SK-MEL-5 (cell line): ENCODE measurements at regions not wholly inside any gene's neighbourhood (a gene's known extent, or its start where the extent isn't known, plus 50 kb on each side); places are given as distances from the start of the nearest gene placed in this dataset.
"Not testable (repeated sequence)": the region's sequence is repeated elsewhere in the genome, so short reads cannot be mapped to it uniquely, and the experiment has no call there.

ENCODE experiments used
- DNase-seq: peaks from one replicate; pipeline ENCODE4 v3.0.0-alpha.2; 2016; ENCODE audit warnings: low read depth, low spot score
- in situ Hi-C: cut with HindIII; loops from 2 replicates; pipeline ENCODE4 v1.10.0; 2016; ENCODE audit warnings: low sequenced_read_pairs, high pct_unique_total_duplicates, low pct_unique_long_range_greater_than_20kb

DNA sequence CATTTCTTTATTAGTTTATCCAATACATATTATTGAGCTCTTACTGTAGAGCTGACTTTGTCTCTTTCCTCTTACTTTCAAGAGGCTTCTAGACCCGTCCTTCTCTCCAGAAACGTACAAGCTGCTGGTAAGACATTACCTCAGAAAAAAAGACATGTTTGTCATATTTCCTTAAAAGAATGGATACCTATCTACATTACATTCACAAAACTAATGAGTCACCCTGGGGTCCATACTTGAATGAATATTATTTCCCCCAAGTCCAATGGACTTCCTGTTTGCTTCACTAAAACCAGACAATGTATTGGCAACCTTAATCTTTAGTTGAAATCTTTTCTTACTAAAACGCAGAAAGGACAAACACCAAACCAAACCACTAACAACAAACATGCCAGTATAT lies 176.5 kb upstream of the CLNK start:
- in situ Hi-C loops = no loop called here
- no peak for DNase-seq

GRCh38 chr4:10856271-10856782 lies 171.8 kb upstream of the CLNK start:
- DNase-seq = no peak
- in situ Hi-C loops = no loop called here

GRCh38 chr4:10853196-10853595 lies 168.6 kb upstream of the CLNK start:
- in situ Hi-C loops = no loop called here
- DNase-seq = no peak

DNA sequence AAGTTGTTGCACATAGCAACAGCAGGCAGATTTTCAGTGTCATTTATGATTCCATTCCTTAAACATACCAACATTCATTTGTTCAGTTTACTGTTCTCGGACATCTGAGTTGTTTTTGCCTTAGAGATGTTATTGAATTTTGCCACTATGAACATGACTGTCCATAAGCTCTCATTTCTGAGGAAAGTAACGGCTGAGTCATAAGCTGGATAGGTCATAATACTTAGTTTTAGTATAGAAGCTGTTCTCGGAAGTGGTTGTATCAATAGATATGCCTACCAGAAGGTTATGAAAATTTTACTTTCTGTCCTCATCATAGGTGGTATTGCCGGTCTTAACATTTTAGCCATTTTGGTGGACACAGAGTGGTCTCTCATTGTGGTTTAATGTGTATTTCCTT lies 157.1 kb upstream of the CLNK start:
- no peak for DNase-seq
- in situ Hi-C loops = no loop called here

DNA sequence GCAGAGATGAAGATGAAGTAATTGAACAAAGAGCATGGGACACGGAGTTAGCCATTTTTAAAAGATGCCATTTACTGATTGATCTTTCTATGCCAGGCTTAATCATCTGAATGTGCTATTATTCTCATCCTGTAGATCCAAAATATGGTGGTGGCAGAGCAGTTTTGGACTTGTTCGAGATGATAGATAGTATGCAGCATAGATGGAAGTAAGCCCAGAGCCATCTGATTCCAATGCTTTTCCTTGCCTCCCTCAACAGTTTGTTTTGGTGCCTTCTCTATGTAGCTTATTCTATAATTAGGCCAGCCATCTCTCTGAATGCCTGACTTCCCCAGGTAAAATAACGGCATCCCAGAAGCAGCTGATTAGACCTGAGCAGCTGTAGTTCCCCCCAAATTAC lies 152.6 kb upstream of the CLNK start:
- in situ Hi-C loops = no loop called here
- no peak for DNase-seq

- no peak for DNase-seq
These were observed 148.4 kb upstream of the CLNK start for GRCh38 chr4:10832806-10833628.

DNA sequence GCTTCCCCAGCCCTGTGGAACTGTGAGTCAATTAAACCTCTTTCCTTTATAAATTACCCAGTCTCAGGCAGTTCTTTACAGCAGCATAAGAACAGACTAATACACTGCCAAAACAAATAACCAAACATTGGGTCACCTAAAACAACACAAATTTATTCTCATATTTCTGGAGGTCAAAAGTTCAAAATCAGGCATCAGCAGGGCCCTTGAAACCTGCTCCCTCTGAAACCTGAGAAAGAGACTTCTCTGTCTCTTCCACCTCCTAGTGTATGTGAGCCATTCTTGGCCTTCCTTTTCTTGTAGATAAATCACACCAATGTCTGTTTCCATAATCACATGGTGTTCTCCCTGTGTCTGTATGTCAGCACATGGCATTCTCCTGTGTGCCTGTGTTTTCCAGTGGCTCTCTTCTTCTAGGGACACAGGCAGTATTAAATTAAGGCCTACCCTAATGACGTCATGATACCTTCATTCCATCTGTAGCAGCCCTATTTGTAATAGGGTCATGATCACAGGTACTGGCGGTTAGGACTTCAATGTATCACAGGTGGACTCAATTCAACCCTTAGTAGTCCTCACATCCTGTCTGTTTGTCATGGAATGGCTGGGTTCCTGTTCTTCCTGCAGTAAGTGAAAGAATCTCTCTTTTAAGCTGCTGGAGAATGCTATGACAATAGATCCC lies 147.3 kb upstream of the CLNK start:
- no peak for DNase-seq
- in situ Hi-C loops = no loop called here

More at GRCh38 chr4:10832806-10833628, 148.4 kb upstream of the CLNK start:
- in situ Hi-C loops = no loop called here

- DNase-seq, in situ Hi-C loops: not testable (repeated sequence)
These were observed 144.5 kb upstream of the CLNK start for GRCh38 chr4:10828918-10829538.

- in situ Hi-C loops = no loop called here
These were observed 137.3 kb upstream of the CLNK start for GRCh38 chr4:10821826-10822225.

DNA sequence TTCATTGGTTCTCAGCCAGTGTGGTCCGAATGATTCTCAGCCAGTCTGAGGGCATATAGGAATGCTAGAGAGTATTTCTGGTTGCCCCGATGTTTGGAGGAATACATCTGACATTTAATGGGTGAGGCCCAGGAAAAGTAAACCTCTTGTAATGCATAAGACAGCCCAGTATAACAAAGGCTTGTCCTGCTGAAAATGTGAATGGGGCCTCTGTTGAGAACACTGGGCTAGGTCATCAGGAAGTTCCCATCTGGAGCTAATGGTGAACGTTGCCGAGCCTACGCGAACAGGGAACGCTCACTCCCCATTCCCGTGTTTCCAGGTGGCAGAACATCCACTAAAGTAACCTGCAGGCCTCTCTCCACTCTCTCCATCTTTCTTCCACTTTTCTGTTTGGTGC lies 132.0 kb upstream of the CLNK start:
- DNase-seq = peak; percentile 70
- in situ Hi-C loops = no loop called here

More at GRCh38 chr4:10821826-10822225, 137.3 kb upstream of the CLNK start:
- DNase-seq = no peak

DNA sequence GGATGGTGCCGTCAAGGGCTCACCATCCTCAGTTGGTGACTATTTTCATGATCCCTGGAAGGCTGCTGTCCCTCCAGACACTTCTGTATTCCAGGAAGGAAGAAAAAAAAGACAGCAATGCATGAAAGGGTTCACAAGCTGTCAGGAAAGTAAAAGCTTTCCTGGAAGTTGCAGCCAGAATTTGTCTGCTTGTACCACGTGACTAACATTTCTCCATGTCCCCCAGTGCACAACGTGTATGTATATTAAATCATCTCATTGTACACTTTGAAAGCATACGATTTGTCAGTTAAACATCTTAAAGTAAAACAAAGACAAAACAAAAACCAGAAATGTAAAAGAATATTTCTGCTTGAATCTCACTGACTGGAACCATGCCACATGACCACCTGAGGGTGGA lies 127.4 kb upstream of the CLNK start:
- no peak for DNase-seq
- in situ Hi-C loops = no loop called here

- no peak for DNase-seq
- in situ Hi-C loops = no loop called here
These were observed 125.8 kb upstream of the CLNK start for GRCh38 chr4:10810411-10810810.

DNA sequence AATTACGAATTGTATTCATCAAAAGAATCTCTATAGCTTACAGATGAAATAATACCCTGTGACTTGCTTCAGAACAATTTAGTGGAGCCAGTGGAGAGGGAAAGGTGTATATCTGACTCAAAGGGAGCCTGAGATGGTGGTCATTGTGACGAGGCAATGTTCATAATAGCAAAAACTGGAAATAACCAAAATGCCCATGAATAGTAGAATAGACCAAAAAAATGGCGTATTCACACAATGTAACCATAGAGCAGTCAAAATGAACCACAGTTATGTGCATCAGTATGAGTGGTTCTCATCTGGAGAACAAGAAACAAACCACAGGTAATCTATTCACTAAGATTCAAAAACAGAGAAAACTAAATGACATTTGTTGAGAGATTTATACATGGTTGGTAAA lies 125.3 kb upstream of the CLNK start:
- DNase-seq = no peak
- in situ Hi-C loops = no loop called here

DNA sequence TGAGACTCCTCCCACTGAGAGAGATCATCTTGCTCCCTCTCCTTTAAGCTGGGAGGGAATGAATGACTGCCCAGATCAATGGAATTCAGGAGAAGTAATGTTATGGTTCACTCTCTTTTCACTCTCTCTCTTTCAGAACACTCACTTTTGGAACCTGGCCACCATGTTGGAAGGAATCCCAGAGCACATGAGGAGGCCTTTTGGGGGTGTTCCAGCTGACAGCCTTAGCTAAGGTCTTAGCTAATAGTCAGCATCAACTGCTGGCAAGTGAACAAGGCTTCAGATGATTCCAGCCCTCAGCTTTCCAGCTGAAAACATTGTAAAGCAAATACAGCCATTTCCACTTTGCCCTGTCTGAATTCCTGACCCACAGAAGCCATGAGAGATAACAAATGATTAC lies 124.0 kb upstream of the CLNK start:
- in situ Hi-C loops = no loop called here
- no peak for DNase-seq

GRCh38 chr4:10806953-10807645 lies 122.5 kb upstream of the CLNK start:
- DNase-seq = no peak
- in situ Hi-C loops = no loop called here

DNA sequence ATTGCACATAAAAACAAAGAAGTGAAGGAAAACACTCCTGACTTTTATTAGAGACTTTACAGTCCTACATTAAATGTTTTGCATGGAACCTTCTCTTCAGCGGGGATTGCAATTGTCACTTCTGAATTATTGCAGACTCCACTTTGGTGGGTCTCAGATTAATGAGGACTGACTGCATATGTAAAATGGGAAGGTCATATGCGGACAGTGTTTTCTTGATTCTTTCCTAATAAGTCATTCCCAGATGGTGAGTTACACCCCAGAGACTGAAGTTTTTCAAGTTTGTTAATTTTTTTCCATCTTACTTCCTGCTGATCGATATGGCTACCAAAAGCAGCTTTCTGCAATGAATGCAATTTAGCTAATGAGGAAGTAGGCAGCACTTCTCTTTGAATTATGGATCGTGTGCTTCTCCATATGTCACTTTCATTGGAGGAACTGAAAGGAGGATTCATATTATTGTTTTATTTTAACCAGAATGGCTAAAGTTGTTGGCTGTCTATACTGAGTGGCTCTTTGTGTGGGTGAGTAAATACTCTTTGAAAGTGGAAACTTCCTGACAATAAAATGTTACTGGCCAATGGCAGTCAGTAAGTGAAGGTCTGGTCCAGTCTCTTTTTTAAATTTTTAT lies 119.3 kb upstream of the CLNK start:
- in situ Hi-C loops = no loop called here
- no peak for DNase-seq

- in situ Hi-C loops = no loop called here
- DNase-seq = no peak
These were observed 102.8 kb upstream of the CLNK start for GRCh38 chr4:10787365-10787764.

- in situ Hi-C loops = no loop called here
These were observed 100.1 kb upstream of the CLNK start for GRCh38 chr4:10784621-10785020.

More at GRCh38 chr4:10784621-10785020, 100.1 kb upstream of the CLNK start:
- no peak for DNase-seq
